ENCODE measurements at regions not wholly inside any gene's neighbourhood (a gene's known extent, or its start where the extent isn't known, plus 50 kb on each side); places are given as distances from the start of the nearest gene placed in this dataset.

- H3K27me3 ChIP-seq (replicated peaks in 1 of 2; ENCODE audit: control insufficient read depth in 2 of 2, extremely low read depth in 1 of 2, insufficient read depth in 2 of 2, low read length in 1 of 2) = no peaks in the 10 kb centered on the region
- no peaks in the 10 kb centered on the region for H3K36me3 ChIP-seq (ENCODE audit: control insufficient read depth in 2 of 2, extremely low read depth in 1 of 2, insufficient read depth in 1 of 2, low read length in 1 of 2)
- CTCF ChIA-PET = no interaction called here
- no peaks in the 10 kb centered on the region for H3K4me1 ChIP-seq (ENCODE audit: control insufficient read depth in 1 of 2, extremely low read depth in 1 of 2, insufficient read depth in 2 of 2, low read length in 2 of 2)
- WGBS (ENCODE audit: insufficient coverage) = no CpG with 5 or more reads among the region's 2 CpGs
- DNase-seq = no peak
- H3K4me3 Mint-ChIP-seq = no peak overlapping the region
- H3K36me3 Mint-ChIP-seq = no peaks in the 10 kb centered on the region
- no peaks in the 10 kb centered on the region for H3K9me3 ChIP-seq
- H3K27ac Mint-ChIP-seq = no peak overlapping the region
- no peaks in the 10 kb centered on the region for H3K9me3 Mint-ChIP-seq
- ATAC-seq (replicated peaks in 1 of 4) = no peak
- no peak overlapping the region for H3K4me3 ChIP-seq (ENCODE audit: control insufficient read depth in 1 of 2, extremely low read depth in 1 of 2, low read length in 1 of 2)
- peaks cover 0 to 1% of the 10 kb centered on the region in 2 donors for H3K27me3 Mint-ChIP-seq
- H3K27ac ChIP-seq (ENCODE audit: low read length) = no peak overlapping the region
- POLR2A ChIA-PET = interaction anchor here in 1 of 2 donors (0.8 kb wide), 1 partner anchor 193 kb away, joined by 3 read pairs; no protein-coding TSS in a partner anchor
- H3K4me1 Mint-ChIP-seq = peaks cover 2 to 8% (median 7%) of the 10 kb centered on the region in 3 donors
Measured at GRCh38 chr3:178055939-178056338, 480.3 kb upstream of the KCNMB2 start.

DNA sequence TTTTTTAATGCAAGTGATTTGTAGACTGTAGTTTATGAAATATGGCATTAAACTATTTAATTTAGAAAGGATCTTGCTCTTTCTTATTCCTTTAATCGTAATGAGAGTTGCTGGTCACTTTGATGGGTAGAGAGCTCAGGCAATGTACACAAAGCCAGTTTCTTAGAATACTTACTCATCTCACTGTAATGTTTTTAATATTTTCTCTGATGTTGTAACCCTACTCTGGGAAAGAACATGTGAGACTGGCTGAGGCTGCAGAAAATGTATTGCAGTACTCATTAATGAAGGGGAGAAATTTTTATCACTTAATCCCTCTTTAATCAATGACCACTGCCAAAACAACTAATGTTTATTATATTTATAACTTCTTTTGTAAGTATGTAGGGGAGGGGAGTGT lies 479.4 kb upstream of the KCNMB2 start:
- POLR2A ChIA-PET = no interaction called here
- Mint-ChIP-seq H3K27ac (no peak overlapping the region), H3K4me3 (no peak overlapping the region), H3K27me3 (peaks cover 0 to 1% of the 10 kb centered on the region in 2 donors), H3K9me3 (no peaks in the 10 kb centered on the region), H3K4me1 (peaks cover 2 to 8% (median 7%) of the 10 kb centered on the region in 3 donors), H3K36me3 (no peaks in the 10 kb centered on the region)
- no CpG with 5 or more reads among the region's 1 CpG for WGBS (ENCODE audit: insufficient coverage)
- DNase-seq (no peak), ATAC-seq (replicated peaks in 1 of 4) (no peak)
- no peaks in the 10 kb centered on the region for H3K9me3 ChIP-seq
- H3K27me3 ChIP-seq (replicated peaks in 1 of 2; ENCODE audit: control insufficient read depth in 2 of 2, extremely low read depth in 1 of 2, insufficient read depth in 2 of 2, low read length in 1 of 2) = no peaks in the 10 kb centered on the region
- no peak overlapping the region for H3K27ac ChIP-seq (ENCODE audit: low read length)
- no peaks in the 10 kb centered on the region for H3K36me3 ChIP-seq (ENCODE audit: control insufficient read depth in 2 of 2, extremely low read depth in 1 of 2, insufficient read depth in 1 of 2, low read length in 1 of 2)
- H3K4me3 ChIP-seq (ENCODE audit: control insufficient read depth in 1 of 2, extremely low read depth in 1 of 2, low read length in 1 of 2) = no peak overlapping the region
- CTCF ChIA-PET = no interaction called here
- H3K4me1 ChIP-seq (ENCODE audit: control insufficient read depth in 1 of 2, extremely low read depth in 1 of 2, insufficient read depth in 2 of 2, low read length in 2 of 2) = no peaks in the 10 kb centered on the region

DNA sequence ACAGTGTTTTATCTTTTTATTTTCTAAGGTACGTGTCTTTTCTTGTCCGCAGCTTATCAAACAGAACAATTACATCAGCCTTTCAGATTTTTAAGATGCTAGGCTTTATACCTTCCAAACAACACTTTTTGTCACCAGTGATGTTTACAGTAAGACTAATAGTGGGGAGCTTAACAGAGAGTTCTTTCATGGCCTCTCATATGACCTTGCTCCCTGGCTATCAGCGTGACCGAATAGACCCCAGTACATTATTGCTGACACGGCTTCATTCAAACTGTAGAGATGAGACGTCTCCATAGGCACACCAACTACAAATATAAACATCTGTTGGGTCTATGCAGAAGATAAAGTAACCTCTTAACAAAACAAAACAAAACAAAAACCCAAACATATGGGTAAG lies 477.6 kb upstream of the KCNMB2 start:
- H3K9me3 Mint-ChIP-seq = no peaks in the 10 kb centered on the region
- CTCF ChIA-PET = no interaction called here
- Histone ChIP-seq H3K27me3 (replicated peaks in 1 of 2; ENCODE audit: control insufficient read depth in 2 of 2, extremely low read depth in 1 of 2, insufficient read depth in 2 of 2, low read length in 1 of 2) (no peaks in the 10 kb centered on the region), H3K4me3 (ENCODE audit: control insufficient read depth in 1 of 2, extremely low read depth in 1 of 2, low read length in 1 of 2) (no peak overlapping the region), H3K27ac (ENCODE audit: low read length) (no peak overlapping the region), H3K9me3 (no peaks in the 10 kb centered on the region), H3K36me3 (ENCODE audit: control insufficient read depth in 2 of 2, extremely low read depth in 1 of 2, insufficient read depth in 1 of 2, low read length in 1 of 2) (no peaks in the 10 kb centered on the region), H3K4me1 (ENCODE audit: control insufficient read depth in 1 of 2, extremely low read depth in 1 of 2, insufficient read depth in 2 of 2, low read length in 2 of 2) (no peaks in the 10 kb centered on the region)
- H3K4me3 Mint-ChIP-seq = no peak overlapping the region
- no peaks in the 10 kb centered on the region for H3K36me3 Mint-ChIP-seq
- no CpG with 5 or more reads among the region's 6 CpGs for WGBS (ENCODE audit: insufficient coverage)
- H3K4me1 Mint-ChIP-seq = peaks cover 2 to 8% (median 7%) of the 10 kb centered on the region in 3 donors
- no peak for ATAC-seq (replicated peaks in 1 of 4)
- peaks cover 0 to 1% of the 10 kb centered on the region in 2 donors for H3K27me3 Mint-ChIP-seq
- H3K27ac Mint-ChIP-seq = no peak overlapping the region
- no peak for DNase-seq
- POLR2A ChIA-PET = no interaction called here

DNA sequence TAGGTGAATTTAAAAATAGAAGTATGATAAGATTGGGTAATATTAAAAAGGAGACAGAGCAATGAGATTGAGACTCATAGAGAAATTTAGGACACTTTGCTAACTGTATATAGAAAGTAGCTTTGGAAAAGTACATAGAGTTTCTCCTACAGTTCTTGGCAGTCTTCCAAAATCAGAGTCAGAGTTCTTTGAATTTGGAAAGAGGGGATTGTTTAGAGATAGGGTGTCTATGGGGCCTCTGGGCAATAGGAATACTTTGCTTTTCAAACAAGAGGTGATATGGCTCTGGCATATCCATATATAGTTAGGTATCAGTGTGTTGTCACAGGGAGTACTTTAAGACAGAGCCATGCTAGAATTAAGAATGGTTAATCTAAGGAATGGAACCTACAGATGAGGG lies 477.1 kb upstream of the KCNMB2 start:
- CTCF ChIA-PET = no interaction called here
- no peak for DNase-seq
- peaks cover 2 to 8% (median 7%) of the 10 kb centered on the region in 3 donors for H3K4me1 Mint-ChIP-seq

DNA sequence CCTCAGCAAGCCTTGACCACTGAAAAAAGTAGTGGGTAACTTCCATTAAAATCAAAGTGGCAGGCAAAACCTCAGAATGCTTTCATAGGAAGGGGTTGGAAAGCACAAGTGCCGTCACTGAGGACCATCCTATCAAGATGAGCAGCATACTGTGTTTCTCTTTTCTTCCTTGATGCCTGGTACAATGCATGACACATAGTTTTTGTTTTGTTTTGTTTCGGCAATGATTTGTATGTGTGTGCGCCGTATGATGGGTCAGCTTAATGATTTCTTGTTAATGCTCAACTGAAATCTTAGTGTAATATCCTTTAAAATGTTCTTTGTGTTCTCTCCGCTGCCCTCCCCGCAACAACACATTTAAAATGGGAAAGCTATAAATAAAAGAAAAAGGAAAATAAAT lies 476.4 kb upstream of the KCNMB2 start:
- Mint-ChIP-seq H3K9me3 (no peaks in the 10 kb centered on the region), H3K27me3 (peaks cover 0 to 1% of the 10 kb centered on the region in 2 donors), H3K27ac (no peak overlapping the region), H3K4me1 (peaks cover 0 to 2% (median under 1%) of the 10 kb centered on the region in 3 donors), H3K36me3 (no peaks in the 10 kb centered on the region), H3K4me3 (no peak overlapping the region)
- DNase-seq (no peak), ATAC-seq (replicated peaks in 1 of 4) (no peak)
- ChIA-PET CTCF (no interaction called here), POLR2A (no interaction called here)
- no peak overlapping the region for H3K27ac ChIP-seq (ENCODE audit: low read length)
- H3K9me3 ChIP-seq = no peaks in the 10 kb centered on the region
- H3K36me3 ChIP-seq (ENCODE audit: control insufficient read depth in 2 of 2, extremely low read depth in 1 of 2, insufficient read depth in 1 of 2, low read length in 1 of 2) = no peaks in the 10 kb centered on the region
- no peaks in the 10 kb centered on the region for H3K27me3 ChIP-seq (replicated peaks in 1 of 2; ENCODE audit: control insufficient read depth in 2 of 2, extremely low read depth in 1 of 2, insufficient read depth in 2 of 2, low read length in 1 of 2)
- WGBS (ENCODE audit: insufficient coverage) = no CpG with 5 or more reads among the region's 6 CpGs
- H3K4me1 ChIP-seq (ENCODE audit: control insufficient read depth in 1 of 2, extremely low read depth in 1 of 2, insufficient read depth in 2 of 2, low read length in 2 of 2) = no peaks in the 10 kb centered on the region
- no peak overlapping the region for H3K4me3 ChIP-seq (ENCODE audit: control insufficient read depth in 1 of 2, extremely low read depth in 1 of 2, low read length in 1 of 2)

More for the DNA sequence above, 477.1 kb upstream of the KCNMB2 start:
- Histone ChIP-seq H3K27ac (ENCODE audit: low read length) (no peak overlapping the region), H3K4me3 (ENCODE audit: control insufficient read depth in 1 of 2, extremely low read depth in 1 of 2, low read length in 1 of 2) (no peak overlapping the region), H3K27me3 (replicated peaks in 1 of 2; ENCODE audit: control insufficient read depth in 2 of 2, extremely low read depth in 1 of 2, insufficient read depth in 2 of 2, low read length in 1 of 2) (no peaks in the 10 kb centered on the region), H3K36me3 (ENCODE audit: control insufficient read depth in 2 of 2, extremely low read depth in 1 of 2, insufficient read depth in 1 of 2, low read length in 1 of 2) (no peaks in the 10 kb centered on the region), H3K4me1 (ENCODE audit: control insufficient read depth in 1 of 2, extremely low read depth in 1 of 2, insufficient read depth in 2 of 2, low read length in 2 of 2) (no peaks in the 10 kb centered on the region), H3K9me3 (no peaks in the 10 kb centered on the region)
- H3K27ac Mint-ChIP-seq = no peak overlapping the region
- POLR2A ChIA-PET = no interaction called here
- no peaks in the 10 kb centered on the region for H3K9me3 Mint-ChIP-seq
- H3K36me3 Mint-ChIP-seq = no peaks in the 10 kb centered on the region
- no peak for ATAC-seq (replicated peaks in 1 of 4)
- no peak overlapping the region for H3K4me3 Mint-ChIP-seq
- peaks cover 0 to 1% of the 10 kb centered on the region in 2 donors for H3K27me3 Mint-ChIP-seq

GRCh38 chr3:178060407-178060806 lies 475.8 kb upstream of the KCNMB2 start:
- no peak overlapping the region for H3K4me3 Mint-ChIP-seq
- no peaks in the 10 kb centered on the region for H3K27me3 Mint-ChIP-seq
- ChIA-PET POLR2A (interaction anchor here in 1 of 2 donors (0.6 kb wide), 1 partner anchor 20 kb away, joined by 3 read pairs; no protein-coding TSS in a partner anchor), CTCF (no interaction called here)
- H3K27me3 ChIP-seq (replicated peaks in 1 of 2; ENCODE audit: control insufficient read depth in 2 of 2, extremely low read depth in 1 of 2, insufficient read depth in 2 of 2, low read length in 1 of 2) = no peaks in the 10 kb centered on the region
- no peak overlapping the region for H3K27ac Mint-ChIP-seq
- WGBS (ENCODE audit: insufficient coverage) = no CpG with 5 or more reads among the region's 2 CpGs
- no peak overlapping the region for H3K27ac ChIP-seq (ENCODE audit: low read length)
- H3K9me3 ChIP-seq = no peaks in the 10 kb centered on the region
- no peak for DNase-seq
- H3K4me3 ChIP-seq (ENCODE audit: control insufficient read depth in 1 of 2, extremely low read depth in 1 of 2, low read length in 1 of 2) = no peak overlapping the region
- H3K36me3 Mint-ChIP-seq = no peaks in the 10 kb centered on the region
- no peaks in the 10 kb centered on the region for H3K36me3 ChIP-seq (ENCODE audit: control insufficient read depth in 2 of 2, extremely low read depth in 1 of 2, insufficient read depth in 1 of 2, low read length in 1 of 2)
- no peak for ATAC-seq (replicated peaks in 1 of 4)
- H3K4me1 ChIP-seq (ENCODE audit: control insufficient read depth in 1 of 2, extremely low read depth in 1 of 2, insufficient read depth in 2 of 2, low read length in 2 of 2) = no peaks in the 10 kb centered on the region
- H3K9me3 Mint-ChIP-seq = no peaks in the 10 kb centered on the region
- H3K4me1 Mint-ChIP-seq = no peaks in the 10 kb centered on the region

- Mint-ChIP-seq H3K36me3 (no peaks in the 10 kb centered on the region), H3K27me3 (no peaks in the 10 kb centered on the region), H3K4me3 (no peak overlapping the region), H3K9me3 (no peaks in the 10 kb centered on the region), H3K27ac (no peak overlapping the region), H3K4me1 (peaks cover 0 to 4% (median 0%) of the 10 kb centered on the region in 3 donors)
- DNase-seq (no peak), ATAC-seq (replicated peaks in 1 of 4) (no peak)
- POLR2A ChIA-PET = no interaction called here
- Histone ChIP-seq H3K4me3 (ENCODE audit: control insufficient read depth in 1 of 2, extremely low read depth in 1 of 2, low read length in 1 of 2) (no peak overlapping the region), H3K27me3 (replicated peaks in 1 of 2; ENCODE audit: control insufficient read depth in 2 of 2, extremely low read depth in 1 of 2, insufficient read depth in 2 of 2, low read length in 1 of 2) (no peaks in the 10 kb centered on the region), H3K27ac (ENCODE audit: low read length) (no peak overlapping the region), H3K4me1 (ENCODE audit: control insufficient read depth in 1 of 2, extremely low read depth in 1 of 2, insufficient read depth in 2 of 2, low read length in 2 of 2) (no peaks in the 10 kb centered on the region), H3K9me3 (no peaks in the 10 kb centered on the region), H3K36me3 (ENCODE audit: control insufficient read depth in 2 of 2, extremely low read depth in 1 of 2, insufficient read depth in 1 of 2, low read length in 1 of 2) (no peaks in the 10 kb centered on the region)
- no CpG with 5 or more reads among the region's 1 CpG for WGBS (ENCODE audit: insufficient coverage)
- CTCF ChIA-PET = no interaction called here
Measured at GRCh38 chr3:178062126-178062525, 474.1 kb upstream of the KCNMB2 start.
